ENCODE measurements at regions not wholly inside any gene's neighbourhood (a gene's known extent, or its start where the extent isn't known, plus 50 kb on each side); places are given as distances from the start of the nearest gene placed in this dataset.

- Histone ChIP-seq H3K27ac (no peak overlapping the region), H3K27me3 (no peaks in the 10 kb centered on the region), H3K36me3 (no peaks in the 10 kb centered on the region), H3K4me3 (replicated peaks in 1 of 3) (no peak overlapping the region), H3K4me1 (no peaks in the 10 kb centered on the region), H3K9me3 (no peaks in the 10 kb centered on the region)
- DNase-seq = no peak
- TF ChIP-seq POLR2A (IDR thresholded peaks at IDR 0.05) (no peak), CTCF (IDR thresholded peaks at IDR 0.05) (no peak)
- WGBS, 2 donors = 86 to 87% methylated on average over 6 of the region's 6 CpGs
- intact Hi-C loops (cut with DNase I) = no loop called here
These were observed 131.7 kb upstream of the CTAGE1 start for GRCh38 chr18:22549260-22549937.

GRCh38 chr18:22550366-22550765, 132.7 kb upstream of the CTAGE1 start:
- Histone ChIP-seq H3K9me3 (no peaks in the 10 kb centered on the region), H3K4me1 (no peaks in the 10 kb centered on the region), H3K4me3 (replicated peaks in 1 of 3) (no peak overlapping the region), H3K36me3 (no peaks in the 10 kb centered on the region), H3K27me3 (no peaks in the 10 kb centered on the region), H3K27ac (no peak overlapping the region)
- DNase-seq = no peak
- TF ChIP-seq POLR2A (IDR thresholded peaks at IDR 0.05) (no peak), CTCF (IDR thresholded peaks at IDR 0.05) (no peak)
- WGBS, 2 donors = 78 to 82% methylated on average over 2 of the region's 2 CpGs
- intact Hi-C loops (cut with DNase I) = loop anchor here (10.0 kb wide), 2 partner anchors 46 to 96 kb away; no protein-coding TSS in a partner anchor

- no peaks in the 10 kb centered on the region for H3K9me3 ChIP-seq
- TF ChIP-seq CTCF (IDR thresholded peaks at IDR 0.05) = no peak
- no peak for TF ChIP-seq POLR2A (IDR thresholded peaks at IDR 0.05)
- H3K27ac ChIP-seq = no peak overlapping the region
- H3K27me3 ChIP-seq = no peaks in the 10 kb centered on the region
- no peaks in the 10 kb centered on the region for H3K36me3 ChIP-seq
- no peak overlapping the region for H3K4me3 ChIP-seq (replicated peaks in 1 of 3)
- no peak for DNase-seq
- no peaks in the 10 kb centered on the region for H3K4me1 ChIP-seq
- intact Hi-C loops (cut with DNase I) = loop anchor here (10.0 kb wide), 2 partner anchors 46 to 96 kb away; no protein-coding TSS in a partner anchor
- WGBS, 2 donors = 95 to 96% methylated on average over 1 of the region's 1 CpG
These were observed 133.1 kb upstream of the CTAGE1 start for GRCh38 chr18:22550861-22551260.

- WGBS, 2 donors = 63 to 81% methylated on average over 5 of the region's 5 CpGs
- Histone ChIP-seq H3K4me3 (replicated peaks in 1 of 3) (no peak overlapping the region), H3K9me3 (no peaks in the 10 kb centered on the region), H3K27ac (no peak overlapping the region), H3K27me3 (no peaks in the 10 kb centered on the region), H3K4me1 (peaks cover 0 to 1% of the 10 kb centered on the region in 2 donors), H3K36me3 (no peaks in the 10 kb centered on the region)
- DNase-seq = no peak
- no peak for TF ChIP-seq CTCF (IDR thresholded peaks at IDR 0.05)
- TF ChIP-seq POLR2A (IDR thresholded peaks at IDR 0.05) = no peak
- intact Hi-C loops (cut with DNase I) = loop anchor here (10.0 kb wide), 2 partner anchors 47 to 97 kb away; no protein-coding TSS in a partner anchor
These were observed 133.9 kb upstream of the CTAGE1 start for GRCh38 chr18:22551536-22552151.

- intact Hi-C loops (cut with DNase I) = loop anchor here (10.0 kb wide), 2 partner anchors 47 to 97 kb away; no protein-coding TSS in a partner anchor
- Histone ChIP-seq H3K27ac (no peak overlapping the region), H3K27me3 (no peaks in the 10 kb centered on the region), H3K36me3 (no peaks in the 10 kb centered on the region), H3K4me1 (peaks cover 0 to 6% of the 10 kb centered on the region in 2 donors), H3K4me3 (replicated peaks in 1 of 3) (no peak overlapping the region), H3K9me3 (no peaks in the 10 kb centered on the region)
- TF ChIP-seq POLR2A (IDR thresholded peaks at IDR 0.05) (no peak), CTCF (IDR thresholded peaks at IDR 0.05) (no peak)
- no peak for DNase-seq
- WGBS, 2 donors = 47 to 67% methylated on average over 3 of the region's 3 CpGs
These were observed 134.5 kb upstream of the CTAGE1 start for GRCh38 chr18:22552254-22552653.
